ENCODE measurements at regions not wholly inside any gene's neighbourhood (a gene's known extent, or its start where the extent isn't known, plus 50 kb on each side); places are given as distances from the start of the nearest gene placed in this dataset.

GRCh38 chr2:60603533-60604190 lies 50.2 kb upstream of the BCL11A start:
- DNase-seq (ENCODE audit: low read depth), result no peak

GRCh38 chr2:60604486-60605064 lies 51.1 kb upstream of the BCL11A start:
- no peak for DNase-seq (ENCODE audit: low read depth)

GRCh38 chr2:60605866-60606265 lies 52.4 kb upstream of the BCL11A start:
- no peak for DNase-seq (ENCODE audit: low read depth)

GRCh38 chr2:60608679-60609078 lies 55.2 kb upstream of the BCL11A start:
- no peak for DNase-seq (ENCODE audit: low read depth)

GRCh38 chr2:60612033-60612432 lies 58.6 kb upstream of the BCL11A start:
- no peak for DNase-seq (ENCODE audit: low read depth)

GRCh38 chr2:60614319-60614718 lies 60.9 kb upstream of the BCL11A start:
- no peak for DNase-seq (ENCODE audit: low read depth)

- no peak for DNase-seq (ENCODE audit: low read depth)
Observed at GRCh38 chr2:60621688-60622429, 68.4 kb upstream of the BCL11A start.

GRCh38 chr2:60623040-60623439 lies 69.6 kb upstream of the BCL11A start:
- no peak for DNase-seq (ENCODE audit: low read depth)

GRCh38 chr2:60627412-60627811 lies 74.0 kb upstream of the BCL11A start:
- no peak for DNase-seq (ENCODE audit: low read depth)

GRCh38 chr2:60628026-60628425 lies 74.6 kb upstream of the BCL11A start:
- DNase-seq (ENCODE audit: low read depth), result no peak

- no peak for DNase-seq (ENCODE audit: low read depth)
Observed at GRCh38 chr2:60628615-60629304, 75.3 kb upstream of the BCL11A start.

GRCh38 chr2:60629305-60629662 lies 75.8 kb upstream of the BCL11A start:
- DNase-seq (ENCODE audit: low read depth), result no peak

GRCh38 chr2:60629801-60630385 lies 76.4 kb upstream of the BCL11A start:
- peak; percentile 2 for DNase-seq (ENCODE audit: low read depth)

- DNase-seq (ENCODE audit: low read depth), result no peak
Observed at GRCh38 chr2:60633615-60634014, 80.2 kb upstream of the BCL11A start.

GRCh38 chr2:60634438-60634837 lies 81.0 kb upstream of the BCL11A start:
- DNase-seq (ENCODE audit: low read depth), result peak; percentile 24

GRCh38 chr2:60641811-60642788 lies 88.6 kb upstream of the BCL11A start:
- peak; percentile 13 for DNase-seq (ENCODE audit: low read depth)

- DNase-seq (ENCODE audit: low read depth), result no peak
Observed at GRCh38 chr2:60643747-60644146, 90.3 kb upstream of the BCL11A start.

- no peak for DNase-seq (ENCODE audit: low read depth)
Observed at GRCh38 chr2:60644951-60645350, 91.5 kb upstream of the BCL11A start.

- DNase-seq (ENCODE audit: low read depth), result no peak
Observed at GRCh38 chr2:60648191-60648590, 94.7 kb upstream of the BCL11A start.

- no peak for DNase-seq (ENCODE audit: low read depth)
Observed at GRCh38 chr2:60649721-60650120, 96.3 kb upstream of the BCL11A start.
